Stimulated activated CD4-positive, alpha-beta T cell treated with anti-CD3 and anti-CD28 coated beads, TNF-alpha, amount 100 ng/mL, for 4 hours (primary cell): ENCODE measurements at regions not wholly inside any gene's neighbourhood (a gene's known extent, or its start where the extent isn't known, plus 50 kb on each side); places are given as distances from the start of the nearest gene placed in this dataset.
"Not testable (repeated sequence)": the region's sequence is repeated elsewhere in the genome, so short reads cannot be mapped to it uniquely, and the experiment has no call there.

Source experiments
- DNase-seq, 3 experiments: peaks; one replicate each; pipeline ENCODE4 v3.0.0-alpha.2; 2020; ENCODE audit warnings: low read depth in 3 of 3

DNA sequence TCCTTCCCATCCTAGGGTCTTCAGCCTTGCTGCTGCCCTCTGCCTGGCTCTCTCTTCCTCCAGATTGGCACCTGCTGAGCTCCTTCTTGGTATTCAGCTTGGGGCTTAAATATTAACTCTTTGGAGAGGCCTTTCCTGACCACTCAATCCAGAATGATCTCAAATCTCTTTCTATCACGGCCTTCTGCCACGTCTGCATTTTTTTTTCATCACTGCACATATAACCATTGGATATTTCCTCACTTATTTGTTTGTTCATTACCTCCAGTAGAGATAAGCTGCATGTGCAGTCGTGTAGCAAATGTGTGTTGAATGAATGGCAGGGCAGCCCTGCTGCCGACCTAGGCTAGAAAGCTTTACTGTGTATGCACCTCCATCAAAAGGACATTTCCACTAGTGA, 51.6 kb upstream of the MPP7 start:
- DNase-seq = no peak

DNA sequence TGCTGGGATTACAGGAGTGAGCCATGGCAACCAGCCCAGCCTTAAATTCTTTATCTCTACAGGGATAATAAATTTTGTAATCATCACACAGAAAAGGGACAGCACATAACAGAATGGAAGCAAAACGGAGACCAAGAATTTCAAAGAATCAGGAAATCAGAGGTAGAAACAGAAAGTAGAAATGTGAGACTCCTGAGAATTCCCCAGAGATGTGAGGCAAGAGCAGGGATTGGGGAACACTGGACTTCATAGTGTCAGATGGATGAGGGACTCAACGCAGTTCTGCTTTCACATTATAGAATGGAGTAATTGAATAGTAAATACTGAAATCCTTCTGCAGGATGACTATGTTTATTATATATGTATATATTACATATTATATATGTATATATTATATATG, 52.5 kb upstream of the MPP7 start:
- no peak for DNase-seq

DNA sequence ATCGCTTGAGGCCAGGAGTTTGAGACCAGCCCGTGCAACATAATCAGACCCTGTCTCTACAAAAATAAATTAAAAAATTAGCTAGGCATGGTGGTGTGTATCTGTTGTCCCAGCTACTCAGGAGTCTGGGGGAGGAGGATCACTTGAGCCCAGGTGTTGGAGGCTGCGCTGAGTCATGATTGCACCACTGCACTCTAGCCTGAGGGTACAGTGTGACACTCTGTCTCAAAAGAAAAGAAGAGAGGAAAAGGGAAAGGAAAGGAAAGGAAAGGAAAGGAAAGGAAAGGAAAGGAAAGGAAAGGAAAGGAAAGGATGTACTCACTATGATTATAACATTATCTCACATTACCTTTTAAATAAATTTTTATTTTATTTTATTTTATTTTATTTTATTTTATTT, 56.5 kb upstream of the MPP7 start:
- DNase-seq = no peak

DNA sequence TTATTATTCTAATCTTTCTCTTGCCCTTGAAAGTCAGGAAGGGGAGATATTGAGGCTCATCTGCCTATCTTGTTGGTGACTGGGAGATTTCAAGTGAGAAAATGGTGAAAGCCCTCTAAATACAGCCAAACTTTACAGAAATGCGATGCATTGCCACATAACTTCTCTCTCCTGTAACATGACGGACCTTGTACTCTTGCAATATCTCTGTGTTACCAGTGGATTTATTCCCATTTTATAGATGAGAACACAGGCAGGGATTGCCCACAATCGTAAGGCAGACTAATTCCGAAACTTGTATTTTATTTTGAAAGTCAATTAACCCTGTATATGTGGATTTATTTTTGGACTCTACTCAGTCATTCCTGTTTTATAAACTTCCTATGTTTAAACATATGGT, 57.3 kb upstream of the MPP7 start:
- DNase-seq = no peak

DNA sequence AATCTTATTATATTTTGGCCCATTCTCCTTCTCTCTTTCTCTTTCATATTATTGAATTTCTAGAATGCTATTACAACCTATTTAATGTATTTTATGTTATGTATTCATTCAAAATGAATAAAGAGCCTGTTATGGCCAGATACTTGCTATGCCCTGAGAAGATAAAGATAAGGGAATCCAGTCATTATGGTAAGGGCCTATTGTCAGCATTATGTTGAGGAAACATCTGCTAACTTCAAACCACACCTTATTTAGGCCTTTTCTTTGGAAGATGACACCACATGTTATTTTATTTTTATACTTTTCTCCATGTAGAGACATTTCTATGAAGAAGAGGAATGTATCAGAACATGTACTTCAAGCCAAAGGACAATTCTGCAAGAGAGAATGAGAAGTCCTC, 60.5 kb upstream of the MPP7 start:
- no peak for DNase-seq

DNA sequence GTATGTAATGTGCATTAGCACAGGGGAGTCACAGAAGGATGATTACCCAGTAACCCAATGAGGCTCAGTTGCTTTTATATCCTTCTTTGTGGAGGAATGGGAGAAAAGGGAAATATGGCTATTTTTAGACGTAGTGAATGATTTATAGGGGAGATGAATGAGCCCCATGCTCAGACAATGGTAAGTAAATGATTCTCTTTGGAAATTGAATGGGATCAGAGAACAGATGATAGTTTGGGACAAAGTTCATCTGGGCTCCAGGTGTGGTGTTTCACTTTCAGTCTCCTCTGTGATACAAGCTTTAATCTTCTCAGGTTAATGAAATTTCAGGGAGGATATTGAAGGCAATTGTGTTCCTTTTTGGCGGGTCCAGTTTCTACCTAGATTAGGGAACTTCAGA, 63.0 kb upstream of the MPP7 start:
- no peak for DNase-seq

DNA sequence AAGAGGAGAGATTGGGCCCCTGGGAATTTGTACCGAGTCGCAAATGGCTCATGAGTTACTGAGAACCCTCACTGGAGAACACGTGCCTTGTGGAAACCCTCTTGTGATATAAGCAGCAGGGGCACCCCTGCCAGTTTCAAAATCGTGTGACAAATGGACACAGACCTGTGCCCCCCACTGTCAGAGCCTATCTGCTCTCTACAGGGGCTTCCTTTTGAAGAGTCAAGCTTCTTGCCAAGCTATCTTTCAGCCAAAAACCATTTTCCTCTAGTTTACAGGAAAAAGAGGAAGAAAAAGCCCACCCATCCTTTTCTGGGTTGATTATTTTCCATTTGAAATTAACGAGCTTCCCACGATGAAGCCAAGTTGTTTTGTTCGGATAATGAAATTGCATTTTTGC, 64.1 kb upstream of the MPP7 start:
- no peak for DNase-seq

DNA sequence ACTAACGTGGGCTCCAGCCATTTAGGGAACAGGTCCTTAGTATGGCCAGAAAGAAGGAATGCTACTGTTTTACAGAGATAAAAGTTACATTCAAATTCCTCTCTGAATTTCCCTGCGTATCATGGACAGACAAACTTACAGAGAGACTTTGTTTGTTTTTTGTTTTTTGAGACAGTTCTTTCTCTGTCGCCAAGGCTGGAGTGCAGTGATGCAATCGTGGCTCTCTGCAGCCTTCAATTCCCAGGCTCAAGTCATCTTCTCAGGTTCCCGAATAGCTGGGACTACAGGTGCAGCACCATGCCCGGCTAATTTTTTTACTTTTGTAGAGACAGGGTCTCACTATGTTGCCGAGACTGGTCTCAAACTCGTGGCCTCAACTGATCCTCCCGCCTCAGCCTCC, 64.5 kb upstream of the MPP7 start:
- DNase-seq = no peak

DNA sequence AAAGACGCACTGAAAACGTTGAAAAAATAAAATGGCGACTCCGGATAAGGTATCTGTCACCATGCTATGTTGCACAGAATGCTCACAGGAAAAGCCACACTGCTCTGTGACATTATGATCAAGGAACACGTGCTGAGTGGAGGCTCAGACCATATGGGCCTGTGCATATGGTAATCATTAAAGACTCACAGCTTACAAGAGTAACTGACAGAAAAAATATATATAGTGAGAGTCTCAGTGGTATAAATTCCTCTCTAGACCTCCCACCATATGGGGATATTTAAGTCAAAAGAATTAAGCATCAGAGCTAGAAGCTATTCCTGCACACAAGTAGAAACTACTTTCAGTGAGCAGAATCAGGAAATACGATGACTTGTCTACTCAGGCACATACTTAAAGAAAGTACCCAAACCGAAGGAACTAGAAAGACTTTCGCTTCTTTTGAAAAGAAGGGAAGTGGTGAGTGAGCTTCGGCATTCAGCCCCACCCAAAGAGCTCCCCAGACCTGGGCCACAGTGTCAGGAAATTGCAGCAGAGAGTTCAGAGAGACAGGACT, 65.1 kb upstream of the MPP7 start:
- DNase-seq = peak in 2 of 3 experiments; percentile 23 to 26

DNA sequence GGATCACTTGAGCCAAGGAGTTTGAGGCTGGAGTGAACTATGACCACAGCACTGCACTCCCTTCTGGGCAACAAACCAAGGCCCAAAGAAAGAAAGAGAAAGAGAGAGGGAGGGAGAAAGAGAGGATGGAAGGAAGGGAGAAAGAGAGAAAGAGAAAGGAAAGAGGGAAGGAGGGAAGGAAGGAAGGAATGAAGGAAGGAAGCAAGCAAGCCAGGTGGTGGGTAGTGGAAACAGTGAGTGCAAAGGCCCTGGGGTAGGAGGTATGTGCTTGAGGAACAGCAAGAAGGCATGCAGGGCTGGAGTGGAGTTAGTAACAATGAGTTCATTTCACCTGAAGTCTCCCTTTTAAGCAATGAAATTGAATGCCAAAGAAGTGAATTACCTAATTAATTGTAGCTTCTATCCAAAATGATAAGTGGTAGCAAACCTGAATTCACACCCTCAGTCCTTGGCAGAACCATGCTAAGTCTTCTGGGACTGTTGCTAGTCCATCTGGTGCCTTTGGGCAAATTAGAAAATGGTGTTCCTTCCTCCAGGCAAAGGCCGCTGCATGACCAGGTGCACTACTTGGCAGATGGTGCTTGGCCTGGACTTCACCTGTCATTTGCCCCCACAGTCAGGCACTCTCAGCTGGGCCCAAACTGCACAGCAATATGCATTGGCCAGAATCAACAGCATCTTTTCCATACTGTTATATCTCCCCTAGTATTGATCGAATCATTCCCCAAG, 67.4 kb upstream of the MPP7 start:
- DNase-seq = no peak

DNA sequence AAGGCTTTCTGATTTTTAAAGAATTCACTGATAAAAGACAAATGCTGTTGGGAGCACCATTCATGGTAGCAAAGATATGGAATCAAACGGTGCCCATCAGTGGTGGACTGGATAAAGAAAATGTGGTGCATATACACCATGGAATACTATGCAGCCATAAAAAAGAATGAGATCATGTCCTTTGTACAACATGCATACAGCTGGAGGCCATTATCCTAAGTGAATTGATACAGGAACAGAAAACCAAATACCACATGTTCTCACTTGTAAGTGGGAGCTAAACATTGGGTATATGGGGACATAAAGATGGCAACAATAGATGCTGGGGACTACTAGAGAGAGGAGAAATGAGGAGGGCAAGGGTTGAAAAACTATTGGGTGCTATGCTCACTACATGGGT, 68.8 kb upstream of the MPP7 start:
- DNase-seq = not testable (repeated sequence)

DNA sequence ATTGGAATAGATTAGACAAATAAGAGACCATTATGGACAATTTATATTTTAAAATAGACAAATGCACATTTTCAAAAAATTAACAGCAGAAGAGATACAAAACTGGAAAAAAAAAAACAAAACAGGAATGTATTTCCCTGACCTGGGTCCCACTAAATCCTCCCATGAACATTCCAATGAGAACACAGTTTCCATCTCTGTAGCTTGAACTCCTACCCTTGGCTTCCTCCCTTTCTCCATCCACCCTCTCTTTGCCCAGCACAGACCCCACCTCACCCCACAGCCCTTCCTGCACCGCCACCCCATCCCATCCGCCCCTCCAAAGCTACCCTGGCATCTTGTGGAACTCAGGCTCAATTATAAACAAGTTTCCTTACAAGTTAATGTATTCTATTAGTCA, 71.2 kb upstream of the MPP7 start:
- no peak for DNase-seq

DNA sequence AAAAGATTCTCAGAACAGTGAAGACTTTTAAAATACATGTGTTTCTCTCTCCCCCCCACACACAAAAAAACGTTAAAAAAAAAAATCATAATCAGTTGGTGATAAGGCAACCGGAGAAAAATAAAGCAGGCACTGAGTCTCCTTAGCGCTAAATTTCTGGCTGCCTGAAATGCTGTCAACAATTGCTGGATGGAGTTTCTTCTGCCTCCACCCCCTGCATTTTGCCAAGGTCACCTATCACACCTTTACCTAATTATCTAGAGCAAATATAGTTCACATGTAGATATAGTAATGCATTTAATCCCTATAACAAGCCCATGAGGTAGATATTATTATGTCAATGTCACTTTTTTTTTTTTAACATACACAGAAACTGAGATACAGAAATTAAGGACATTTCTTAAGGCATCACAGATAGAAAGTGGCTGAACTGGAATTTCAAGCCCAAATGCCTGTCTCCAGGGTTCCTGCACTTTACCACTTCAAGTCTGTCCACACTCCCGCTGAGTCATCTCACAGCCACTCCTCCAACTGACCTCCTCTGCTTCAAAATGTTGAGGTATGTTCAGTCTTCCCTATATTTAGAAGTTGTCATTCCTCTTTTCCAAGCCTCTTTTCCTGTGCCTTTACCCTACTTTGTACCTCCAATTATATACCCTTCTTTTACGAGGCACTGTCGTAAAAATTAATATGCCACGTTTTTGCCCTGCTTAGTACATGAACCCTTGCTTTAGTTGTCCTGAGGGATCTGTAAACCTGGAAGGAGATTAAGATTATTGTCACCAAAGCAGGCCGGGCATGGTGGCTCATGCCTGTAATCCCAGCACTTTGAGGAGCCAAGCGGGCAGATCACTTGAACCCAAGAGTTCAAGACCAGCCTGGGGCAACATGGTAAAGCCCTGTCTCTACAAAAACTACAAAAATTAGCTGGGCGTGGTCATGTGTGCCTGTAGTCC, 72.8 kb upstream of the MPP7 start:
- DNase-seq = no peak

DNA sequence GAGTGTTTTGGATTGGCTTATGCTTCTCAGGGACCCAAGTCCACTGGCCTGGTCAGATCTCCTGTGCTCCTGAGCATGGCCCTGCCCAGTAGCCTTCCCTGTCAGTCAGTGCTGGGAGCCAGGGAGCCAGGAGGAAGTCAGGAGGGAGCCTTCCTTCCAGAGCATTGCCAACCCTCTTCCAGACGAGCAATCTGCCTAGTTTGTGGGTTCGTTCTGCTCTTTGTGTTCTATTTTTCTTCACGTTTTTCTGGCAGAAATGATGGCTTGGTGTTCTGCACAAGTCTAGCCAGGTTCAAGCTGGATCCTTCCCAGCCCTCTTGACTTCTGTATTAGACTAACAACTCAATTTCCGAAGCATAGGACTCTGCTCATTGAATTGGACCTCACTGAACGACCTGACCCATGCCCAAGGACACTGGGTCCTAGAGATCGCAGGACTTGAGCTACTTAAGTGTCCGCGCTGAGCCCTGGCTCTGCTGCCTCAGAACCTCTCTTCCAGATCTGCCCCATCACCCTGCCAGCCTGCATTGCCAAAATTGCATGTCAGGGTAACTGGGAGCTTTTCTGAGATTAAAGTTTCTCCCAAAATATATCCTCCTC, 76.2 kb upstream of the MPP7 start:
- no peak for DNase-seq

DNA sequence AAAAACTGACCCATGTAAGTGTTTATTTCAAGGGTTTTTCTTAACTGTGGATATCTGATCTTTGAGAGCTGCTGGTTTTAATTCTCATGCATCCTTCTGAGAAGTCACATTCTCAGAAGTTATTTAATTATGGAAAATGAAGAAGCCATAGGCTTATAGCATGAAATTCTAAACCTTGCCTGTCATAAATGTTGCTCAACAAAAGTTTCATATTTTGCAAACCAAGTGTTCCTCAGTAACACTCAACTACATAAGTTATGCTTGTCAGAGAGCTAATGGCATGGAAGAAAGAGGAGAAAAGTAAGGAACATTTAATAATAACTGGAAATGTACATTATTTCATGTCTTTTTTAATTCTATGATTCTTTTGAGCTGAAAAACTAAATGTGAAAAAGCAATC, 78.6 kb upstream of the MPP7 start:
- DNase-seq = no peak

DNA sequence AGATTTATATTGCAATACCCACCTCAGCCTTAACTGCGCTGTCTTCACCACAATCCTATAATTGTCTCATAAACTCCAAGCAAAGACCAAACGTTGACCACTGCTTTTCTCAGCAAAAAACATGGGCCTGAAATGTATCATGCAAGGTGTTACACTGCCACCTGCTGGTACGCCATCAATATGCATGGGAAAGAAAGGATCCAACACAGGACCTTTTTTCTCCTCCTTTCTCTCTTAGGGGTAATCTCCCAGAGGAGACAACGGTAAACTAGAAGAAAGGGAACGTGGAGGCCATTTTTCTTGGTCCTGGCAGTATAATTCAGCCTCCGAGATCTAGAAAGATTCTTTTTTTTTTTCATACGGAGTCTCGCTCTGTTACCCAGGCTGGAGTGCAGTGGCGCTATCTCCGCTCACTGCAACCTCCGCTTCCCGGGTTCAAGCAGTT, 79.1 kb upstream of the MPP7 start:
- DNase-seq = peak; percentile 55 to 73 (median 61)

DNA sequence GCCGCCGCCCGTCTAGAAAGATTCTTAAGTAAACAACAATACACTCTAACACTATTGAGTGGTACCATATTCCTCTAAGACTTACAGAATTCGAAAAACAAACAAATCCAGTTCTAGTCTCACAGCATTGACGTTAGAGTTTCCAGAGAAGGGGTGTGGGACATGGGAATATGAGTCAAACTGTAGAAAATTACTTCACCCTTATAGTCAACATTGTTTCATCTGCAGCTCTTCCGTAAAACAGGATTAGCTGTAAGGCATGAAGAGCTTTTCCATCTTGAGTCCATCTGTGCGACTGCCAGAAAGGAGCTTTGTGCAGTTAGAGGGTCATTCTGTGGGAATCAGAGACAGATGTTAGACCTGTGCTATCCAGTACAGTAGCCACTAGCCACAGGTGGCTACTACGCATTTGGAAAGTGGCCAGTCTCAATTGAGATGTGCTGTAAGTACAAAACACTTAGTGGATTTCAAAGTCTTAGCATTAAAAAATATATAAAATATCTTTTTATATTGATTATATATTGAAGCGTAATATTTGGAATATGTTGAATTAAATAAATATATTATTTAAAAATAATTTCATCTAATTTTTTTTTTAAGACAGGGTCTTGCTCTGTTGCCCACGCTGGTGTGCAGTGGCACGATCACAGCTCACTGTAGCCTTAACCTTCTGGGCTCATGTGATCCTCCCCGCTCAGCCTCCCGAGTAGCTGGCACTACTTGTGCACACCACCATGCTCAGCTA, 79.8 kb upstream of the MPP7 start:
- DNase-seq = no peak

DNA sequence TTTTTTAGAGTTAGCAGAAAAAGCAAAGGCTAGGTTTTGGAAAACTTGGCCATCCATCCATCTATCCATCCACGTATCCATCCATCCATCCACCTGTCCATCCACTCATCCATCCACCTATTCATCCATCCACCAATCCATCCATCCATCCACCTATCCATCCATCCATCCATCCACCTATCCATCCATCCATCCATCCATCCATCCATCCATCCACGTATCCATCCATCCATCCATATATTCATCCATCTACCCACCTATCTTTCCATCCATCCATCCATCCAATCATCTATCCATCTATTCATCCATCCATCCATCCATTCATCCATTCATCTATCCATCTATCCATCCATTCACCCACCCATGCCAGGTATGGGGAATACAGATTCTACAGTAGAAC, 81.7 kb upstream of the MPP7 start:
- no peak for DNase-seq

DNA sequence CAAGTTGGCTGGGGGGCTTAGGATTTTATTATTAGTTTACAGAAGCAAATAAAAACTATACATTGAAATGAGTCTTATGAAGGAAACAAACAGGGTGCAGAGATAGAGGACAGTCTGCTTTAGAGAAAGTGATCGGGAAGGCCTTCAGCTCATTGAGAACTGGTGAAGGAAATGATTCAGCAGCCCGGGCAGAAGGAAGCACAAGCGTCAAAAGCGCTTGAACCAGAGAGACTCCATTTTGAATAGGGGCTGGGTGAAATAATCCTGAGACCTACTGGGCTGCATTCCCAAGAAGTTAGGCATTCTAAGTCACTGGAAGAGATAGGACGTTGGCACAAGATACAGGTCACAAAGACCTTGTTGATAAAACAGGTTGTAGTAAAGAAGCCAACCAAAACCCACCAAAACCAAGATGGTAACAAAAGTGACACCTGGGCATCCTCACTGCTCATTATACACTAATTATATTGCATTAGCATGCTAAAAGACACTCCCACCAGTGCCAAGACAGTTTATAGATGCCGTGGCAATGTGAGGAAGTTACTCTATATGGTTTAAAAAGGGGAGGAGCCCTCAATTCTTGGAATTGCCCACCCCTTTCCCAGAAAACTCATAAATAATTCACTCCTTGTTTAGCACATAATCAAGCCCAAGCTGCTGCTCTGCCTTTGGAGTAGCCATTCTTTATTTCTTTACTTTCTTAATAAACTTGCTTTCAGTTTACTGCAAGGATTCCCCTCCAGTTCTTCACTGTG, 83.1 kb upstream of the MPP7 start:
- no peak for DNase-seq

DNA sequence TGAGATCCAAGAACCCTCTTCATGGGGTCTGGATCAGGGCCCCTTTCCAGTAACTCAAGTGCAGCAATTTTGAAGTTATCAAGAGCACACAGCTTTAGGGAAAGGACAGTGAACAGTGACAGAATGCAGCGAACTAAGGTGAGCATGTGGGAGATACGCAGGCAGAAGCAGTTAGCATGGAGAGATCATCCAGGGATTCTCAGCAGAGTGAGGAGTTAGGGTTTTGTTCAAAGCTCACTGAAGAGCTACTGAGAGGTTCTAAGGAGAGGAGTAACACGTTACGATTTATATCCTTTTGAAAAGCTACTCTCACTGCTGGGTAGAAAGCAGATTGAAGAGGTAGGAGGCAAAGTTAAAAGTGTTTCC, 83.6 kb upstream of the MPP7 start:
- no peak for DNase-seq

DNA sequence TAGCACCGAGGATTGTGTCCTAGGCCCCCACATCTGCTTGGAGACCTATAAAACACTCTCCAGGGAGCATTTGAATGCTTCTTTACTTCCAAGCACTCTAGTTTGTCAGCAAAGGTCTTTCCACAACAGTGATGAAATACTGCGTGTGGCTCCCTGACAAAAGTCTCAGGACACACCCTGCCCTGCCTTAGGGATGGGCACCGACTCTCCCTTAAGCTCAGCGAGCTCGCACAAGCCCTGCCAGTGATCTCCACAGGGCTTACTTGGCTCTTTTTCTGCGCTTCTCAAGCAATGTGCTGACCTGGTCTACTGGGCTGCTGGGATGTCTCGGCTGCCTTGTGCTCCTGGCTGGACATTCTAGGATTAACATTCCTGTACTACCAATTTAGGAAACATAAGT, 84.3 kb upstream of the MPP7 start:
- no peak for DNase-seq
